Vagina (tissue), 2 donors: ENCODE measurements at regions not wholly inside any gene's neighbourhood (a gene's known extent, or its start where the extent isn't known, plus 50 kb on each side); places are given as distances from the start of the nearest gene placed in this dataset.

ENCODE experiments used
- DNase-seq, 2 donors: peaks; one replicate each; pipeline ENCODE4 v3.0.0-alpha.2; 2017; ENCODE audit errors: extremely low spot score in 2 of 2
- H3K27ac ChIP-seq: fragments of 200-600 bp; sonication (generic); one replicate; pipeline ENCODE4 v1.5.1; 2019
- H3K27me3 ChIP-seq: fragments of 200-600 bp; sonication (generic); one replicate; pipeline ENCODE4 v1.5.1; 2019
- H3K36me3 ChIP-seq, 2 donors: fragments of 200-600 bp; sonication (generic); one replicate each; pipeline ENCODE4 v1.5.1; 2017 to 2019
- H3K4me1 ChIP-seq: fragments of 200-600 bp; sonication (generic); one replicate; pipeline ENCODE4 v1.5.1; 2019
- H3K4me3 ChIP-seq, 2 donors: fragments of 200-600 bp; sonication (generic); 1 replicate in 1 of 2; 2 replicates in 1 of 2; pipeline ENCODE4 v1.5.1; 2016 to 2019
- H3K9me3 ChIP-seq: fragments of 200-600 bp; sonication (generic); one replicate; pipeline ENCODE4 v1.5.1; 2019
- CTCF ChIP-seq, 3 experiments: fragments of 450-650 bp in 2 of 3; fragments of 200-600 bp in 1 of 3; sonication (generic) in 1 of 3; IDR thresholded peaks; one replicate each; pipeline ENCODE4 v1.5.1; 2017 to 2019; ENCODE audit warnings: antibody characterized with exemption in 3 of 3, mild to moderate bottlenecking in 2 of 3, moderate library complexity in 2 of 3
- POLR2A ChIP-seq, 2 donors: fragments of 450-650 bp; IDR thresholded peaks; one replicate each; pipeline ENCODE4 v1.6.1; 2017; ENCODE audit warnings: antibody characterized with exemption in 2 of 2, mild to moderate bottlenecking in 2 of 2, moderate library complexity in 2 of 2
- POLR2AphosphoS5 ChIP-seq, 2 donors: sonication (generic); formaldehyde crosslinking; IDR thresholded peaks; one replicate each; pipeline ENCODE4 v1.9.0; 2017; ENCODE audit warnings: antibody characterized with exemption in 2 of 2, mild to moderate bottlenecking in 2 of 2, low read depth in 1 of 2; ENCODE audit not compliant: insufficient read depth in 1 of 2
- intact Hi-C: fragments of 100-400 bp; cut with DNase I; formaldehyde crosslinking; loops from one replicate; pipeline ENCODE4 v1.15.1; 2023

- Histone ChIP-seq H3K27ac (no peak overlapping the region), H3K4me3 (no peak overlapping the region), H3K4me1 (peaks cover 11% of the 10 kb centered on the region), H3K36me3 (no peaks in the 10 kb centered on the region), H3K27me3 (no peaks in the 10 kb centered on the region), H3K9me3 (no peaks in the 10 kb centered on the region)
- intact Hi-C loops, result no loop called here
- no peak for DNase-seq
- TF ChIP-seq POLR2A (IDR thresholded peaks at IDR 0.05) (no peak), POLR2AphosphoS5 (IDR thresholded peaks at IDR 0.05; ENCODE audit: insufficient read depth in 1 of 2, low read depth in 1 of 2) (no peak), CTCF (IDR thresholded peaks at IDR 0.05) (no peak)
Observed at GRCh38 chr7:101690061-101690460, 61.0 kb upstream of the MYL10 start.

- H3K27me3 ChIP-seq, result no peaks in the 10 kb centered on the region
- DNase-seq, result no peak
- H3K36me3 ChIP-seq, result no peaks in the 10 kb centered on the region
- intact Hi-C loops, result no loop called here
- H3K27ac ChIP-seq, result no peak overlapping the region
- no peaks in the 10 kb centered on the region for H3K9me3 ChIP-seq
- H3K4me1 ChIP-seq, result peaks cover 11% of the 10 kb centered on the region
- no peak for TF ChIP-seq POLR2AphosphoS5 (IDR thresholded peaks at IDR 0.05; ENCODE audit: insufficient read depth in 1 of 2, low read depth in 1 of 2)
- no peak for TF ChIP-seq CTCF (IDR thresholded peaks at IDR 0.05)
- no peak for TF ChIP-seq POLR2A (IDR thresholded peaks at IDR 0.05)
- no peak overlapping the region for H3K4me3 ChIP-seq
Observed at GRCh38 chr7:101691822-101692384, 62.8 kb upstream of the MYL10 start.

GRCh38 chr7:101693498-101694091 is 64.5 kb upstream of the MYL10 start:
- no peaks in the 10 kb centered on the region for H3K36me3 ChIP-seq
- intact Hi-C loops, result no loop called here
- H3K27ac ChIP-seq, result no peak overlapping the region
- DNase-seq, result no peak
- no peaks in the 10 kb centered on the region for H3K27me3 ChIP-seq
- TF ChIP-seq CTCF (IDR thresholded peaks at IDR 0.05), result no peak
- TF ChIP-seq POLR2A (IDR thresholded peaks at IDR 0.05), result no peak
- TF ChIP-seq POLR2AphosphoS5 (IDR thresholded peaks at IDR 0.05; ENCODE audit: insufficient read depth in 1 of 2, low read depth in 1 of 2), result no peak
- no peak overlapping the region for H3K4me3 ChIP-seq
- peaks cover 2% of the 10 kb centered on the region for H3K4me1 ChIP-seq
- H3K9me3 ChIP-seq, result no peaks in the 10 kb centered on the region

- Histone ChIP-seq H3K4me1 (no peaks in the 10 kb centered on the region), H3K4me3 (no peak overlapping the region), H3K27ac (no peak overlapping the region), H3K36me3 (no peaks in the 10 kb centered on the region), H3K27me3 (no peaks in the 10 kb centered on the region), H3K9me3 (no peaks in the 10 kb centered on the region)
- no peak for DNase-seq
- TF ChIP-seq POLR2A (IDR thresholded peaks at IDR 0.05) (no peak), CTCF (IDR thresholded peaks at IDR 0.05) (no peak), POLR2AphosphoS5 (IDR thresholded peaks at IDR 0.05; ENCODE audit: insufficient read depth in 1 of 2, low read depth in 1 of 2) (no peak)
- intact Hi-C loops, result no loop called here
Observed at GRCh38 chr7:101698964-101699363, 69.9 kb upstream of the MYL10 start.

GRCh38 chr7:101699399-101699798 is 70.3 kb upstream of the MYL10 start:
- Histone ChIP-seq H3K36me3 (no peaks in the 10 kb centered on the region), H3K27me3 (no peaks in the 10 kb centered on the region), H3K4me1 (no peaks in the 10 kb centered on the region), H3K4me3 (no peak overlapping the region), H3K9me3 (no peaks in the 10 kb centered on the region), H3K27ac (no peak overlapping the region)
- intact Hi-C loops, result no loop called here
- TF ChIP-seq POLR2AphosphoS5 (IDR thresholded peaks at IDR 0.05; ENCODE audit: insufficient read depth in 1 of 2, low read depth in 1 of 2), result no peak
- no peak for TF ChIP-seq POLR2A (IDR thresholded peaks at IDR 0.05)
- TF ChIP-seq CTCF (IDR thresholded peaks at IDR 0.05), result no peak
- no peak for DNase-seq
